ENCODE measurements at regions not wholly inside any gene's neighbourhood (a gene's known extent, or its start where the extent isn't known, plus 50 kb on each side); places are given as distances from the start of the nearest gene placed in this dataset.

DNA sequence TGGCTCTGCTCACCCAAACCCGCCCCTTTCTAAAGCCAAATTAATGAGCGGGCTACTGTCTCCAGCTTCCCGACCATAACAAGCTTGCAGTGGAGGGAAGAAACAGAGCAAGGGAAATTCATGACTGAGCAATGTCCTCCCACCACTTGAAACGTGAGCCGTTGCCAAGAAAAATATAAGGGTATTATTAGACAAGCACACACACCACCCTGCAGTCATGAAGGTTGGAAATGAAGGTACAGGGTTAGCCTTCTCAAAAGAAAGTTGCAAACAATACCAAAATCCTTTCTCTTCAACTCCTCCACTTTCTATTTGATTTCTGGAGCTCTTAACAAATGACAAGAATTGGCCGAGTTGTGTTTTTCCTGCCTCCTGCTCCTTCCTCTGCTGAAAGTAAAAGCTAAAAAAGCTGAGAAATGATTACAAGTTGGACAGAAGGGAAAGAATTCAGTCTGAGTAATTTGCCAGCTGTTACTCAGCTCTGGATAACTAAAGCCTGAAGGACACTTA is 151.1 kb upstream of the B3GAT2 start:
- TF ChIP-seq, protein P1, sequence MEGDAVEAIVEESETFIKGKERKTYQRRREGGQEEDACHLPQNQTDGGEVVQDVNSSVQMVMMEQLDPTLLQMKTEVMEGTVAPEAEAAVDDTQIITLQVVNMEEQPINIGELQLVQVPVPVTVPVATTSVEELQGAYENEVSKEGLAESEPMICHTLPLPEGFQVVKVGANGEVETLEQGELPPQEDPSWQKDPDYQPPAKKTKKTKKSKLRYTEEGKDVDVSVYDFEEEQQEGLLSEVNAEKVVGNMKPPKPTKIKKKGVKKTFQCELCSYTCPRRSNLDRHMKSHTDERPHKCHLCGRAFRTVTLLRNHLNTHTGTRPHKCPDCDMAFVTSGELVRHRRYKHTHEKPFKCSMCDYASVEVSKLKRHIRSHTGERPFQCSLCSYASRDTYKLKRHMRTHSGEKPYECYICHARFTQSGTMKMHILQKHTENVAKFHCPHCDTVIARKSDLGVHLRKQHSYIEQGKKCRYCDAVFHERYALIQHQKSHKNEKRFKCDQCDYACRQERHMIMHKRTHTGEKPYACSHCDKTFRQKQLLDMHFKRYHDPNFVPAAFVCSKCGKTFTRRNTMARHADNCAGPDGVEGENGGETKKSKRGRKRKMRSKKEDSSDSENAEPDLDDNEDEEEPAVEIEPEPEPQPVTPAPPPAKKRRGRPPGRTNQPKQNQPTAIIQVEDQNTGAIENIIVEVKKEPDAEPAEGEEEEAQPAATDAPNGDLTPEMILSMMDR (conservative IDR thresholded peaks at IDR 0.05; ENCODE audit: low read depth, low read length), result no peak
- TF ChIP-seq EZH2phosphoT487 (IDR thresholded peaks at IDR 0.05; ENCODE audit: borderline replicate concordance, low read length), result no peak
- TF ChIP-seq EZH2 (IDR thresholded peaks at IDR 0.05; ENCODE audit: low read length, unreplicated experiment), result no peak
